Progenitor cell of endocrine pancreas (in vitro differentiated cells): ENCODE measurements at regions not wholly inside any gene's neighbourhood (a gene's known extent, or its start where the extent isn't known, plus 50 kb on each side); places are given as distances from the start of the nearest gene placed in this dataset.

Source experiments
- DNase-seq: peaks from one replicate; pipeline ENCODE4 v3.0.0; 2021; ENCODE audit warnings: low spot score; ENCODE audit not compliant: unreplicated experiment
- H3K27ac Mint-ChIP-seq: 2 replicates; pipeline ENCODE4 v1.8.0; 2021; ENCODE audit warnings: mild to moderate bottlenecking, moderate library complexity, mixed read lengths
- H3K27me3 Mint-ChIP-seq: 2 replicates; pipeline ENCODE4 v1.8.0; 2021; ENCODE audit warnings: mixed read lengths
- H3K36me3 Mint-ChIP-seq: 2 replicates; pipeline ENCODE4 v1.8.0; 2022; ENCODE audit warnings: mixed read lengths; ENCODE audit not compliant: insufficient read depth
- H3K4me1 Mint-ChIP-seq: 2 replicates; pipeline ENCODE4 v1.8.0; 2021; ENCODE audit warnings: low read depth, mixed read lengths
- H3K4me3 Mint-ChIP-seq: 2 replicates; pipeline ENCODE4 v1.8.0; 2021; ENCODE audit warnings: low read depth, mild to moderate bottlenecking, moderate library complexity, mixed read lengths
- H3K9me3 Mint-ChIP-seq: 2 replicates; pipeline ENCODE4 v1.8.0; 2021; ENCODE audit warnings: low read depth, mixed read lengths
- CTCF ChIP-seq: fragments of 200-600 bp; sonication (generic); IDR thresholded peaks from one replicate; pipeline ENCODE4 v1.5.0; 2021; ENCODE audit warnings: antibody characterized with exemption, mild to moderate bottlenecking; ENCODE audit not compliant: unreplicated experiment

GRCh38 chr6:19004176-19004575 lies 617.0 kb downstream of the RNF144B start:
- no peak for DNase-seq
- TF ChIP-seq CTCF = no peak
- Mint-ChIP-seq H3K36me3 (no peaks in the 10 kb centered on the region), H3K9me3 (no peaks in the 10 kb centered on the region), H3K27ac (no peak overlapping the region), H3K4me1 (peaks cover 1% of the 10 kb centered on the region), H3K27me3 (no peaks in the 10 kb centered on the region), H3K4me3 (no peak overlapping the region)

- no peaks in the 10 kb centered on the region for H3K4me1 Mint-ChIP-seq
- TF ChIP-seq CTCF = no peak
- H3K27me3 Mint-ChIP-seq = no peaks in the 10 kb centered on the region
- no peak overlapping the region for H3K4me3 Mint-ChIP-seq
- no peak for DNase-seq
- no peaks in the 10 kb centered on the region for H3K36me3 Mint-ChIP-seq
- H3K27ac Mint-ChIP-seq = no peak overlapping the region
- no peaks in the 10 kb centered on the region for H3K9me3 Mint-ChIP-seq
Measured at GRCh38 chr6:19009769-19010168, 622.6 kb downstream of the RNF144B start.

GRCh38 chr6:19013026-19013705 lies 626.0 kb downstream of the RNF144B start:
- peaks cover 2% of the 10 kb centered on the region for H3K4me1 Mint-ChIP-seq
- no peaks in the 10 kb centered on the region for H3K36me3 Mint-ChIP-seq
- H3K27me3 Mint-ChIP-seq = no peaks in the 10 kb centered on the region
- H3K27ac Mint-ChIP-seq = no peak overlapping the region
- DNase-seq = no peak
- TF ChIP-seq CTCF = no peak
- H3K4me3 Mint-ChIP-seq = no peak overlapping the region
- H3K9me3 Mint-ChIP-seq = no peaks in the 10 kb centered on the region

- Mint-ChIP-seq H3K27me3 (no peaks in the 10 kb centered on the region), H3K4me1 (peaks cover 9% of the 10 kb centered on the region), H3K27ac (no peak overlapping the region), H3K36me3 (no peaks in the 10 kb centered on the region), H3K4me3 (no peak overlapping the region), H3K9me3 (peaks cover 4% of the 10 kb centered on the region)
- TF ChIP-seq CTCF = peak; percentile 55
- DNase-seq = no peak
Measured at GRCh38 chr6:19024737-19025136, 637.6 kb downstream of the RNF144B start.

- peaks cover 7% of the 10 kb centered on the region for H3K4me1 Mint-ChIP-seq
Measured at GRCh38 chr6:19028201-19028600, 641.1 kb downstream of the RNF144B start.

More at GRCh38 chr6:19028201-19028600, 641.1 kb downstream of the RNF144B start:
- no peak overlapping the region for H3K27ac Mint-ChIP-seq
- H3K9me3 Mint-ChIP-seq = peaks cover 4% of the 10 kb centered on the region
- TF ChIP-seq CTCF = no peak
- H3K36me3 Mint-ChIP-seq = no peaks in the 10 kb centered on the region
- DNase-seq = no peak
- H3K4me3 Mint-ChIP-seq = no peak overlapping the region
- no peaks in the 10 kb centered on the region for H3K27me3 Mint-ChIP-seq
